A549 (cell line): ENCODE measurements at regions not wholly inside any gene's neighbourhood (a gene's known extent, or its start where the extent isn't known, plus 50 kb on each side); places are given as distances from the start of the nearest gene placed in this dataset.

Source experiments
- ATAC-seq, 2 experiments: fragments of 200-7000 bp in 1 of 2; fragments of >200 bp in 1 of 2; cut with Nextera tagmentation in 1 of 2; cut with Tn5 transposase in 1 of 2; 3 replicates each; pipeline versions ENCODE4 v1.8.0 to v1.9.1; 2018 to 2020; ENCODE audit warnings: mild to moderate bottlenecking in 1 of 2, moderate library complexity in 1 of 2
- CTCF ChIA-PET: fragments of 300-600 bp; sonication (Branson Sonifier 250); formaldehyde crosslinking; extraction: SDS; loops from one replicate; lab custom pipeline; 2021; ENCODE audit warnings: antibody characterized with exemption, inconsistent platforms; lab: Yijun Ruan, JAX
- POLR2A ChIA-PET: fragments of 350-600 bp; formaldehyde crosslinking; extraction: SDS; loops from one replicate; lab custom pipeline; 2021; ENCODE audit warnings: antibody characterized with exemption, inconsistent platforms; lab: Yijun Ruan, JAX
- DNase-seq, 2 experiments: peaks; one replicate each; pipeline versions ENCODE4 v3.0.0 to v3.0.0-alpha.2; 2011 to 2016; ENCODE audit warnings: low read depth in 1 of 2, low spot score in 1 of 2
- FAIRE-seq: peaks from 2 replicates; lab custom pipeline; 2011; peaks lifted over from hg19 to GRCh38; lab: Jason Lieb, UNC
- H3K27ac ChIP-seq, 2 experiments: fragments of >200 bp; sonication (Bioruptor Twin); formaldehyde crosslinking; 3 replicates each; pipeline ENCODE4 v1.5.1; 2016 to 2017
- H3K4me1 ChIP-seq: fragments of >200 bp; sonication (Bioruptor Twin); formaldehyde crosslinking; 3 replicates; pipeline ENCODE4 v1.6.1; 2016
- H3K4me2 ChIP-seq: fragments of >200 bp; sonication (Bioruptor Twin); formaldehyde crosslinking; 3 replicates; pipeline ENCODE4 v1.6.1; 2016
- H3K4me3 ChIP-seq: fragments of >200 bp; sonication (Bioruptor Twin); formaldehyde crosslinking; 3 replicates; pipeline ENCODE4 v1.5.1; 2016
- H3K9me3 ChIP-seq: fragments of >200 bp; sonication (Bioruptor Twin); formaldehyde crosslinking; 3 replicates; pipeline ENCODE4 v1.6.1; 2016
- ATOH8 ChIP-seq: fragments of 250-450 bp; sonication (Bioruptor Pico); IDR thresholded peaks from 2 replicates; pipeline ENCODE4 v1.5.0; 2020; ENCODE audit warnings: low read depth, mild to moderate bottlenecking, moderate library complexity
- CBX2 ChIP-seq: fragments of 200-600 bp; sonication (generic); IDR thresholded peaks from 2 replicates; pipeline ENCODE4 v1.6.1; 2016; ENCODE audit warnings: low read depth, mild to moderate bottlenecking, borderline replicate concordance
- CBX8 ChIP-seq: fragments of 200-600 bp; sonication (generic); IDR thresholded peaks from 2 replicates; pipeline ENCODE4 v1.6.1; 2016
- CHD2 ChIP-seq: fragments of 150-350 bp; IDR thresholded peaks from 2 replicates; pipeline ENCODE4 v1.6.1; 2014; ENCODE audit warnings: low read length; ENCODE audit not compliant: partially characterized antibody
- CHD4 ChIP-seq: fragments of 200-600 bp; sonication (generic); IDR thresholded peaks from 2 replicates; pipeline ENCODE4 v1.6.1; 2016; ENCODE audit warnings: antibody characterized with exemption, mild to moderate bottlenecking, borderline replicate concordance
- HEYL ChIP-seq: fragments of 250-450 bp; sonication (Bioruptor Pico); IDR thresholded peaks from 2 replicates; pipeline ENCODE4 v1.8.0; 2021; ENCODE audit warnings: mild to moderate bottlenecking, moderate library complexity
- HMGXB4 ChIP-seq: fragments of 250-450 bp; sonication (Bioruptor Pico); IDR thresholded peaks from 2 replicates; pipeline ENCODE4 v1.5.0; 2021; ENCODE audit warnings: mild to moderate bottlenecking, moderate library complexity, borderline replicate concordance
- JUN ChIP-seq, 2 experiments: fragments of >200 bp; sonication (Bioruptor Twin); formaldehyde crosslinking; IDR thresholded peaks; 2 replicates in 1 of 2; 3 replicates in 1 of 2; pipeline ENCODE4 v1.6.1; 2016 to 2017
- KDM1A ChIP-seq: fragments of 200-600 bp; sonication (generic); IDR thresholded peaks from 2 replicates; pipeline ENCODE4 v1.6.1; 2016; ENCODE audit warnings: low read depth, mild to moderate bottlenecking
- KDM5A ChIP-seq: fragments of 200-600 bp; sonication (generic); IDR thresholded peaks from 2 replicates; pipeline ENCODE4 v1.6.1; 2016; ENCODE audit warnings: antibody characterized with exemption, mild to moderate bottlenecking
- MAZ ChIP-seq: fragments of 150-350 bp; IDR thresholded peaks from 2 replicates; pipeline ENCODE4 v1.6.1; 2014; ENCODE audit warnings: antibody characterized with exemption, low read depth, low read length, borderline replicate concordance
- NR3C1 ChIP-seq: fragments of >200 bp; sonication (Bioruptor Twin); formaldehyde crosslinking; IDR thresholded peaks from 3 replicates; pipeline ENCODE4 v1.6.1; 2017
- POLR2A ChIP-seq: IDR thresholded peaks from 2 replicates; pipeline ENCODE4 v1.6.1; 2012; ENCODE audit warnings: mild to moderate bottlenecking, low read length
- RCOR1 ChIP-seq: fragments of 150-350 bp; IDR thresholded peaks from 2 replicates; pipeline ENCODE4 v1.6.1; 2014; ENCODE audit warnings: antibody characterized with exemption, low read length, low read depth
- REST ChIP-seq: fragments of 200-600 bp; sonication (generic); IDR thresholded peaks from 2 replicates; pipeline ENCODE4 v1.6.1; 2016; ENCODE audit warnings: antibody characterized with exemption, mild to moderate bottlenecking, moderate library complexity
- RFX5 ChIP-seq: fragments of 450-650 bp; IDR thresholded peaks from 2 replicates; pipeline ENCODE4 v1.7.1; 2014; ENCODE audit warnings: antibody characterized with exemption, mild to moderate bottlenecking, moderate library complexity
- SREBF2 ChIP-seq: fragments of 450-650 bp; IDR thresholded peaks from 2 replicates; pipeline ENCODE4 v1.6.1; 2014; ENCODE audit warnings: mild to moderate bottlenecking, moderate library complexity
- ZC3H11A ChIP-seq: fragments of 450-650 bp; IDR thresholded peaks from 2 replicates; pipeline ENCODE4 v1.6.1; 2014; ENCODE audit warnings: antibody characterized with exemption, mild to moderate bottlenecking
- ZFP36 ChIP-seq: fragments of 450-650 bp; IDR thresholded peaks from 2 replicates; pipeline ENCODE4 v1.6.1; 2014; ENCODE audit warnings: borderline replicate concordance; ENCODE audit not compliant: partially characterized antibody
- ZNF302 ChIP-seq: fragments of 250-450 bp; sonication (Bioruptor Pico); IDR thresholded peaks from 2 replicates; pipeline ENCODE4 v1.9.0; 2021; ENCODE audit warnings: inconsistent platforms, mild to moderate bottlenecking, moderate library complexity
- WGBS: methylation state at CpG from one replicate; pipeline ENCODE4 v1.1.6; 2017; ENCODE audit errors: missing lambda C conversion rate; 5-methylcytosine and 5-hydroxymethylcytosine counted together

GRCh38 chr12:19852100-19852855, 413.0 kb downstream of the AEBP2 start:
- Histone ChIP-seq H3K4me2 (no peak overlapping the region), H3K9me3 (0 out of 3 replicates have a peak, but pooled peaks cover 3% of the 10 kb centered on the region), H3K4me1 (no peaks in the 10 kb centered on the region; the same call in 2 of the 3 replicates)
- FAIRE-seq, result peak; percentile 79
- no peak for TF ChIP-seq SREBF2
- no peak for TF ChIP-seq ZFP36
- TF ChIP-seq CBX8, result no peak
- TF ChIP-seq ATOH8 (CRISPR knock-in tag), result no peak
- no peak for TF ChIP-seq CBX2
- TF ChIP-seq, all 56 proteins: peak for 0
- ChIA-PET CTCF (no interaction called here), POLR2A (no interaction called here)
- no peak overlapping the region for H3K27ac ChIP-seq
- WGBS, result 69% methylated on average over 5 of the region's 5 CpGs
- ATAC-seq (no peak), DNase-seq (no peak)
- H3K4me3 ChIP-seq, result no peak overlapping the region

- H3K9me3 ChIP-seq, result no peaks in the 10 kb centered on the region
- H3K27ac ChIP-seq, result no peak overlapping the region
- ChIA-PET CTCF (no interaction called here), POLR2A (no interaction called here)
- no peak for TF ChIP-seq NR3C1
- TF ChIP-seq CHD4, result no peak
- no peak for TF ChIP-seq HMGXB4 (CRISPR knock-in tag)
- no peak for TF ChIP-seq MAZ
- TF ChIP-seq ZC3H11A, result no peak
- no peak for TF ChIP-seq KDM5A
- TF ChIP-seq JUN (IDR thresholded peaks at IDR 0.05), result no peak
- TF ChIP-seq POLR2A, result no peak
- TF ChIP-seq CHD2, result no peak
- no peak for TF ChIP-seq ZNF302 (CRISPR knock-in tag)
- TF ChIP-seq CBX8, result no peak
- no peak for TF ChIP-seq KDM1A
- no peak for TF ChIP-seq REST
- no peak overlapping the region for H3K4me2 ChIP-seq
- 42% methylated on average over 4 of the region's 4 CpGs for WGBS
- FAIRE-seq (no peak), DNase-seq (no peak), ATAC-seq (no peak)
- no peak overlapping the region for H3K4me3 ChIP-seq
- H3K4me1 ChIP-seq, result no peaks in the 10 kb centered on the region
Observed at GRCh38 chr12:19855851-19856250, 416.6 kb downstream of the AEBP2 start.

GRCh38 chr12:19856389-19856788, 417.1 kb downstream of the AEBP2 start:
- 61% methylated on average over 5 of the region's 5 CpGs for WGBS
- Histone ChIP-seq H3K9me3 (no peaks in the 10 kb centered on the region), H3K4me3 (no peak overlapping the region), H3K4me1 (no peaks in the 10 kb centered on the region), H3K4me2 (no peak overlapping the region), H3K27ac (no peak overlapping the region)
- CTCF ChIA-PET, result no interaction called here
- POLR2A ChIA-PET, result no interaction called here
- DNase-seq, result no peak
- no peak for FAIRE-seq
- no peak for ATAC-seq
- TF ChIP-seq HMGXB4 (CRISPR knock-in tag) (no peak), REST (no peak), HEYL (CRISPR knock-in tag) (no peak), NR3C1 (no peak), MAZ (no peak), RCOR1 (no peak), KDM5A (no peak), RFX5 (no peak)
